H9 (cell line): ENCODE measurements at regions not wholly inside any gene's neighbourhood (a gene's known extent, or its start where the extent isn't known, plus 50 kb on each side); places are given as distances from the start of the nearest gene placed in this dataset.

ENCODE experiments used
- DNase-seq: peaks from one replicate; pipeline ENCODE4 v3.0.0-alpha.2; 2017
- H2AFZ ChIP-seq: one replicate; pipeline ENCODE4 v1.6.1; 2013; ENCODE audit warnings: mild to moderate bottlenecking, low read length, control low read depth, moderate library complexity
- H2AK5ac ChIP-seq: 2 replicates; pipeline ENCODE4 v1.6.1; 2013; ENCODE audit warnings: low read length, control low read depth, mixed read lengths; ENCODE audit not compliant: insufficient read length
- H2BK120ac ChIP-seq: one replicate; pipeline ENCODE4 v1.6.1; 2013; ENCODE audit warnings: low read depth, mild to moderate bottlenecking, low read length, control low read depth, inconsistent platforms; ENCODE audit not compliant: poor library complexity, severe bottlenecking
- H2BK12ac ChIP-seq: 2 replicates; pipeline ENCODE4 v1.6.1; 2013; ENCODE audit warnings: low read length, control low read depth, mixed read lengths, low read depth; ENCODE audit not compliant: insufficient read length
- H2BK15ac ChIP-seq: 2 replicates; pipeline ENCODE4 v1.6.1; 2013; ENCODE audit warnings: low read depth, low read length, control low read depth
- H2BK20ac ChIP-seq: one replicate; pipeline ENCODE4 v1.6.1; 2013; ENCODE audit warnings: low read depth, mild to moderate bottlenecking, low read length, control low read depth, inconsistent platforms; ENCODE audit not compliant: poor library complexity, severe bottlenecking
- H2BK5ac ChIP-seq: 2 replicates; pipeline ENCODE4 v1.6.1; 2013; ENCODE audit warnings: low read length, control low read depth, mixed read lengths; ENCODE audit not compliant: insufficient read length
- H3K14ac ChIP-seq: 2 replicates; pipeline ENCODE4 v1.6.1; 2013; ENCODE audit warnings: low read length, control low read depth; ENCODE audit not compliant: insufficient read depth
- H3K18ac ChIP-seq: 2 replicates; pipeline ENCODE4 v1.6.1; 2013; ENCODE audit warnings: low read depth, mild to moderate bottlenecking, mixed read lengths, low read length, control low read depth; ENCODE audit not compliant: insufficient read length
- H3K23ac ChIP-seq: 2 replicates; pipeline ENCODE4 v1.6.1; 2013; ENCODE audit warnings: low read length, control low read depth, mixed read lengths, low read depth; ENCODE audit not compliant: insufficient read length
- H3K23me2 ChIP-seq: 2 replicates; pipeline ENCODE4 v1.6.1; 2013; ENCODE audit warnings: low read depth, mild to moderate bottlenecking, mixed read lengths, low read length, control low read depth; ENCODE audit not compliant: insufficient read length, poor library complexity, severe bottlenecking
- H3K27ac ChIP-seq: 2 replicates; pipeline ENCODE4 v1.5.1; 2013; ENCODE audit warnings: low read length, control low read depth, mixed read lengths, low read depth; ENCODE audit not compliant: insufficient read length
- H3K27me3 ChIP-seq: 2 replicates; pipeline ENCODE4 v1.6.1; 2013; ENCODE audit warnings: low read length, control low read depth, inconsistent platforms; ENCODE audit not compliant: insufficient read depth
- H3K4ac ChIP-seq: 2 replicates; pipeline ENCODE4 v1.6.1; 2013; ENCODE audit warnings: low read depth, mild to moderate bottlenecking, control low read depth, inconsistent platforms, low read length, moderate library complexity
- H3K4me1 ChIP-seq: 2 replicates; pipeline ENCODE4 v1.6.1; 2013; ENCODE audit warnings: low read length, control low read depth, inconsistent platforms; ENCODE audit not compliant: insufficient read depth
- H3K4me2 ChIP-seq: 2 replicates; pipeline ENCODE4 v1.6.1; 2013; ENCODE audit warnings: low read length, control low read depth, mixed read lengths; ENCODE audit not compliant: insufficient read length, insufficient read depth
- H3K56ac ChIP-seq: 2 replicates; pipeline ENCODE4 v1.6.1; 2013; ENCODE audit warnings: low read depth, mild to moderate bottlenecking, mixed read lengths, low read length, control low read depth; ENCODE audit not compliant: insufficient read length
- H3K79me1 ChIP-seq: 2 replicates; pipeline ENCODE4 v1.6.1; 2013; ENCODE audit warnings: low read depth, mild to moderate bottlenecking, moderate library complexity, low read length, control low read depth, inconsistent platforms; ENCODE audit not compliant: insufficient read depth, poor library complexity, severe bottlenecking
- H3K79me2 ChIP-seq: 2 replicates; pipeline ENCODE4 v1.6.1; 2013; ENCODE audit warnings: low read length, control low read depth, inconsistent platforms; ENCODE audit not compliant: insufficient read depth
- H3K9ac ChIP-seq: 2 replicates; pipeline ENCODE4 v1.6.1; 2013; ENCODE audit warnings: low read length, control low read depth, mixed read lengths; ENCODE audit not compliant: insufficient read length; ENCODE audit errors: extremely low read depth
- H3K9me3 ChIP-seq: one replicate; pipeline ENCODE4 v1.6.1; 2013; ENCODE audit warnings: low read depth, low read length, inconsistent platforms; ENCODE audit not compliant: control insufficient read depth
- H3T11ph ChIP-seq: one replicate; pipeline ENCODE4 v1.6.1; 2013; ENCODE audit warnings: mild to moderate bottlenecking, low read length, control low read depth, inconsistent platforms
- H4K20me1 ChIP-seq: one replicate; pipeline ENCODE4 v1.6.1; 2013; ENCODE audit not compliant: control insufficient read depth, insufficient read length, insufficient read depth
- H4K5ac ChIP-seq: 2 replicates; pipeline ENCODE4 v1.6.1; 2013; ENCODE audit warnings: low read depth, mild to moderate bottlenecking, mixed read lengths, low read length, control low read depth; ENCODE audit not compliant: insufficient read length
- H4K8ac ChIP-seq: replicated peaks from 2 replicates; pipeline ENCODE4 v1.6.1; 2013; ENCODE audit warnings: low read length, control low read depth, mixed read lengths, low read depth; ENCODE audit not compliant: insufficient read length
- H4K91ac ChIP-seq: 2 replicates; pipeline ENCODE4 v1.6.1; 2013; ENCODE audit warnings: low read depth, mild to moderate bottlenecking, moderate library complexity, mixed read lengths, low read length, control low read depth; ENCODE audit not compliant: insufficient read length
- H3K27ac Mint-ChIP-seq, 3 experiments: 2 replicates in 2 of 3; 3 replicates in 1 of 3; pipeline ENCODE4 v1.8.0; 2020 to 2021; ENCODE audit warnings: mixed read lengths in 3 of 3, mild to moderate bottlenecking in 1 of 3, moderate library complexity in 1 of 3
- H3K27me3 Mint-ChIP-seq: 2 replicates; pipeline ENCODE4 v1.8.0; 2021; ENCODE audit warnings: low read depth, mild to moderate bottlenecking, moderate library complexity, mixed read lengths
- H3K36me3 Mint-ChIP-seq, 3 experiments: 2 replicates in 2 of 3; 3 replicates in 1 of 3; pipeline ENCODE4 v1.8.0; 2020 to 2021; ENCODE audit warnings: low read depth in 3 of 3, mixed read lengths in 3 of 3; ENCODE audit not compliant: insufficient read depth in 1 of 3
- H3K4me1 Mint-ChIP-seq, 2 experiments: 2 replicates each; pipeline ENCODE4 v1.8.0; 2020; ENCODE audit warnings: mixed read lengths in 2 of 2
- H3K4me3 Mint-ChIP-seq, 2 experiments: 2 replicates in 1 of 2; 3 replicates in 1 of 2; pipeline ENCODE4 v1.8.0; 2020 to 2021; ENCODE audit warnings: mild to moderate bottlenecking in 2 of 2, mixed read lengths in 2 of 2, moderate library complexity in 1 of 2
- H3K9me3 Mint-ChIP-seq, 2 experiments: 2 replicates in 1 of 2; 3 replicates in 1 of 2; pipeline ENCODE4 v1.8.0; 2020; ENCODE audit warnings: mild to moderate bottlenecking in 2 of 2, mixed read lengths in 2 of 2, moderate library complexity in 1 of 2
- WGBS: extraction: QIAGEN DNeasy Blood & Tissue Kit; methylation state at CpG from one replicate; pipeline ENCODE4 v1.1.7; 2013; ENCODE audit warnings: missing lambda C conversion rate, low lambda C conversion rate, mixed read lengths; ENCODE audit not compliant: insufficient read length; ENCODE audit errors: extremely low coverage; 5-methylcytosine and 5-hydroxymethylcytosine counted together
- TF ChIP-seq, protein P1 (sequence below): fragments of 200-600 bp; sonication (generic); conservative IDR thresholded peaks from 3 replicates; pipeline ENCODE4 v1.8.0; 2021; ENCODE audit warnings: antibody characterized with exemption, mild to moderate bottlenecking

DNA sequence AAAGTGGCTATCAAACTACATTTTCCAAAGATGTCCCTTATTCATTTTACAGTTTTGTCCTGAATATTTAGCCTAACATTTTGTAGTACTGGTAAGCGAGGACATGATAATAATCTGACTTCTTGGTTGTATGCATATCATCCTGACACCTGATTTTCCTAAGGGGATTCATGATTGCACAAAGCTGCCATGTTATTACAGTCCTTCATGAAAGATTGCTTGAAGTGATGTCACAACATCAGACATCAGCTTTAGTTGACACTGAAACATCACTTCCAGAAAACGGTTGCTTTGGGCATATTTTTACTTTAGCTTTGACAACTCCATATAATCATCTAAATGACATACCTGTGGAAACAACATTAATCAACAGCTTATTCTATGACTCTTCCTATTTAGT is 188.7 kb upstream of the PABPC4L start:
- Mint-ChIP-seq H3K4me3 (no peak overlapping the region), H3K27me3 (no peaks in the 10 kb centered on the region), H3K4me1 (peaks cover 13 to 24% of the 10 kb centered on the region in 2 experiments), H3K36me3 (peaks cover 0 to 1% (median 0%) of the 10 kb centered on the region in 3 experiments; a peak in 1 of 7 replicates), H3K9me3 (0 out of 5 replicates have a peak, but pooled peaks cover 0 to 3% of the 10 kb centered on the region in 2 experiments), H3K27ac (no peak overlapping the region)
- WGBS: no CpG with 5 or more reads among the region's 2 CpGs
- no peak overlapping the region for H2BK20ac ChIP-seq
- H4K5ac ChIP-seq: no peak overlapping the region
- TF ChIP-seq, protein P1, sequence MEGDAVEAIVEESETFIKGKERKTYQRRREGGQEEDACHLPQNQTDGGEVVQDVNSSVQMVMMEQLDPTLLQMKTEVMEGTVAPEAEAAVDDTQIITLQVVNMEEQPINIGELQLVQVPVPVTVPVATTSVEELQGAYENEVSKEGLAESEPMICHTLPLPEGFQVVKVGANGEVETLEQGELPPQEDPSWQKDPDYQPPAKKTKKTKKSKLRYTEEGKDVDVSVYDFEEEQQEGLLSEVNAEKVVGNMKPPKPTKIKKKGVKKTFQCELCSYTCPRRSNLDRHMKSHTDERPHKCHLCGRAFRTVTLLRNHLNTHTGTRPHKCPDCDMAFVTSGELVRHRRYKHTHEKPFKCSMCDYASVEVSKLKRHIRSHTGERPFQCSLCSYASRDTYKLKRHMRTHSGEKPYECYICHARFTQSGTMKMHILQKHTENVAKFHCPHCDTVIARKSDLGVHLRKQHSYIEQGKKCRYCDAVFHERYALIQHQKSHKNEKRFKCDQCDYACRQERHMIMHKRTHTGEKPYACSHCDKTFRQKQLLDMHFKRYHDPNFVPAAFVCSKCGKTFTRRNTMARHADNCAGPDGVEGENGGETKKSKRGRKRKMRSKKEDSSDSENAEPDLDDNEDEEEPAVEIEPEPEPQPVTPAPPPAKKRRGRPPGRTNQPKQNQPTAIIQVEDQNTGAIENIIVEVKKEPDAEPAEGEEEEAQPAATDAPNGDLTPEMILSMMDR: no peak
- H3K27ac ChIP-seq: no peak overlapping the region
- H2BK12ac ChIP-seq: no peak overlapping the region
- H3K4me1 ChIP-seq: peaks cover 3% of the 10 kb centered on the region; the same call in 1 of the 2 replicates
- no peak overlapping the region for H3K18ac ChIP-seq
- no peak overlapping the region for H2BK15ac ChIP-seq
- no peaks in the 10 kb centered on the region for H3K27me3 ChIP-seq
- no peak overlapping the region for H3K9ac ChIP-seq
- no peak overlapping the region for H2AK5ac ChIP-seq
- no peak overlapping the region for H3K4ac ChIP-seq
- no peak overlapping the region for H2BK120ac ChIP-seq
- no peak overlapping the region for H3K23ac ChIP-seq
- H2AFZ ChIP-seq: no peak overlapping the region
- DNase-seq: no peak
- no peaks in the 10 kb centered on the region for H3K9me3 ChIP-seq
- no peaks in the 10 kb centered on the region for H4K20me1 ChIP-seq
- no peak overlapping the region for H3K56ac ChIP-seq
- no peak overlapping the region for H2BK5ac ChIP-seq
- H3K79me1 ChIP-seq: no peaks in the 10 kb centered on the region
- no peaks in the 10 kb centered on the region for H3K79me2 ChIP-seq
- no peak overlapping the region for H4K8ac ChIP-seq
- no peak overlapping the region for H3K4me2 ChIP-seq
- H4K91ac ChIP-seq: no peak overlapping the region
- H3K23me2 ChIP-seq: no peaks in the 10 kb centered on the region
- no peak overlapping the region for H3T11ph ChIP-seq
- no peak overlapping the region for H3K14ac ChIP-seq
